GM12878 (cell line): ENCODE measurements at regions not wholly inside any gene's neighbourhood (a gene's known extent, or its start where the extent isn't known, plus 50 kb on each side); places are given as distances from the start of the nearest gene placed in this dataset.

ENCODE experiments used
- BHLHE40 ChIP-seq, 2 experiments: fragments of 450-650 bp in 1 of 2; IDR thresholded peaks; 2 replicates each; pipeline ENCODE4 v1.6.1; 2011 to 2017; ENCODE audit warnings: low read depth in 2 of 2, borderline replicate concordance in 1 of 2, improper control_type of control experiment in 1 of 2, low read length in 1 of 2, mild to moderate bottlenecking in 1 of 2
- CEBPB ChIP-seq, 2 experiments: fragments of 150-350 bp in 1 of 2; IDR thresholded peaks; 2 replicates each; pipeline ENCODE4 v1.6.1; 2012 to 2014; ENCODE audit warnings: low read depth in 2 of 2, low read length in 2 of 2, borderline replicate concordance in 1 of 2, inconsistent platforms in 1 of 2
- CEBPZ ChIP-seq: fragments of 150-350 bp; IDR thresholded peaks from 2 replicates; pipeline ENCODE4 v1.6.1; 2016; ENCODE audit warnings: low read depth, low read length
- EZH2 ChIP-seq: IDR thresholded peaks from 2 replicates; pipeline ENCODE4 v1.6.1; 2012; ENCODE audit warnings: low read depth, mild to moderate bottlenecking, control low read depth, inconsistent platforms, low read length, borderline replicate concordance; ENCODE audit not compliant: control insufficient read depth
- MYC ChIP-seq: IDR thresholded peaks from 2 replicates; pipeline ENCODE4 v1.6.1; 2011; ENCODE audit warnings: mild to moderate bottlenecking, low read length, moderate library complexity, inconsistent platforms; ENCODE audit not compliant: insufficient read depth, insufficient replicate concordance, insufficient read length, severe bottlenecking
- PKNOX1 ChIP-seq: fragments of 450-650 bp; IDR thresholded peaks from 2 replicates; pipeline ENCODE4 v1.6.1; 2016; ENCODE audit warnings: mild to moderate bottlenecking
- POLR2A ChIP-seq: IDR thresholded peaks from 2 replicates; pipeline ENCODE4 v1.6.1; 2011; ENCODE audit warnings: low read depth, mild to moderate bottlenecking, low read length
- SIX5 ChIP-seq: IDR thresholded peaks from 2 replicates; pipeline ENCODE4 v1.6.1; 2011; ENCODE audit warnings: mild to moderate bottlenecking, low read depth, low read length, moderate library complexity; ENCODE audit not compliant: severe bottlenecking

- TF ChIP-seq PKNOX1, result no peak
- TF ChIP-seq CEBPZ, result no peak
- TF ChIP-seq POLR2A, result no peak
- no peak for TF ChIP-seq EZH2
- TF ChIP-seq CEBPB (IDR thresholded peaks at IDR 0.05; ENCODE audit: borderline replicate concordance in 1 of 2, low read depth in 2 of 2, low read length in 2 of 2), result no peak
- no peak for TF ChIP-seq MYC
- no peak for TF ChIP-seq BHLHE40 (IDR thresholded peaks at IDR 0.05; ENCODE audit: borderline replicate concordance in 1 of 2, low read depth in 2 of 2, low read length in 1 of 2)
- no peak for TF ChIP-seq SIX5
Measured at GRCh38 chrX:125532411-125533089, 212.9 kb downstream of the TEX13C start.
